Left lung (tissue), 4 donors: ENCODE measurements at regions not wholly inside any gene's neighbourhood (a gene's known extent, or its start where the extent isn't known, plus 50 kb on each side); places are given as distances from the start of the nearest gene placed in this dataset.

Source experiments
- ATAC-seq: fragments of 200-7000 bp; cut with Tn5 transposase; one replicate; pipeline ENCODE4 v1.9.1; 2020; ENCODE audit warnings: moderate library complexity
- DNase-seq, 4 donors: peaks; one replicate each; pipeline ENCODE4 v3.0.0-alpha.2; 2013 to 2020
- H3K27ac ChIP-seq, 2 donors: fragments of 200-600 bp; sonication (generic) in 1 of 2; one replicate each; pipeline versions ENCODE4 v1.5.0 to v1.8.0; 2020 to 2021
- H3K27me3 ChIP-seq, 2 donors: fragments of 200-600 bp; sonication (generic) in 1 of 2; one replicate each; pipeline versions ENCODE4 v1.5.0 to v1.8.0; 2020 to 2021
- H3K36me3 ChIP-seq, 2 donors: fragments of 200-600 bp; sonication (generic) in 1 of 2; one replicate each; pipeline versions ENCODE4 v1.5.0 to v1.8.0; 2020 to 2021
- H3K4me1 ChIP-seq, 2 donors: fragments of 200-600 bp; one replicate each; pipeline ENCODE4 v1.8.0; 2021
- H3K4me3 ChIP-seq, 2 donors: fragments of 200-600 bp; sonication (generic) in 1 of 2; one replicate each; pipeline versions ENCODE4 v1.5.0 to v1.8.0; 2020 to 2021; ENCODE audit warnings: mild to moderate bottlenecking in 1 of 2
- H3K9me3 ChIP-seq, 2 donors: fragments of 200-600 bp; sonication (generic) in 1 of 2; one replicate each; pipeline versions ENCODE4 v1.5.0 to v1.8.0; 2020 to 2021
- intact Hi-C, 2 donors: fragments of 100-400 bp; cut with DNase I; formaldehyde crosslinking; loops; one replicate each; pipeline versions ENCODE4 v1.11.2 to v1.14.2; 2022
- TF ChIP-seq, protein P1 (sequence below), 2 donors: fragments of 200-600 bp; sonication (generic) in 1 of 2; IDR thresholded peaks; one replicate each; pipeline versions ENCODE4 v1.5.0 to v1.8.0; 2021; ENCODE audit warnings: antibody characterized with exemption in 2 of 2
- donor health status: DM: no; HTN: yes; CAD: no.
- donor health status: DM: no; HTN: no; CAD: no.

DNA sequence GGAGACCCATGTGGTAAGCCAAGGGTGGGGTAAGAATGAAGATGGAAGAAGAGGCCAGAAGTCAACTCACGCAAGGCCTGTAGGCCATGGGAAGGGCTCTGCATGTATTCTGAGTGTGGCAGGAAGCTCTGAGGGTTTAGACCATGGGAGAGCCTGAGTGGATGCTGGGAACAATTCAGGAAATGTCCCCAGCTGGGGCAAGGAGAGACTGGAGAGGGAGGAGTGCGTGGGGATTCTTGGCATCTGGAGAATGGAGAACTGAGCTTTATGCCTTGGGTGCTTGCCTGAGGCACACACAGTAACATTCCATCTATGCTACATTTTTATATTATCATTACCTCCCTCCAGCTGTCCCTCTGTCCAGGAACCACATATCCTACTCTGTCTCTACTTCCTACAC, 50.4 kb upstream of the CD82 start:
- H3K4me1 ChIP-seq, result no peaks in the 10 kb centered on the region
- DNase-seq (no peak), ATAC-seq (no peak)
- H3K27ac ChIP-seq, result no peak overlapping the region
- H3K27me3 ChIP-seq, result peaks cover 0 to 15% of the 10 kb centered on the region in 2 donors
- H3K9me3 ChIP-seq, result no peaks in the 10 kb centered on the region
- no peaks in the 10 kb centered on the region for H3K36me3 ChIP-seq
- intact Hi-C loops, result no loop called here
- TF ChIP-seq, protein P1, sequence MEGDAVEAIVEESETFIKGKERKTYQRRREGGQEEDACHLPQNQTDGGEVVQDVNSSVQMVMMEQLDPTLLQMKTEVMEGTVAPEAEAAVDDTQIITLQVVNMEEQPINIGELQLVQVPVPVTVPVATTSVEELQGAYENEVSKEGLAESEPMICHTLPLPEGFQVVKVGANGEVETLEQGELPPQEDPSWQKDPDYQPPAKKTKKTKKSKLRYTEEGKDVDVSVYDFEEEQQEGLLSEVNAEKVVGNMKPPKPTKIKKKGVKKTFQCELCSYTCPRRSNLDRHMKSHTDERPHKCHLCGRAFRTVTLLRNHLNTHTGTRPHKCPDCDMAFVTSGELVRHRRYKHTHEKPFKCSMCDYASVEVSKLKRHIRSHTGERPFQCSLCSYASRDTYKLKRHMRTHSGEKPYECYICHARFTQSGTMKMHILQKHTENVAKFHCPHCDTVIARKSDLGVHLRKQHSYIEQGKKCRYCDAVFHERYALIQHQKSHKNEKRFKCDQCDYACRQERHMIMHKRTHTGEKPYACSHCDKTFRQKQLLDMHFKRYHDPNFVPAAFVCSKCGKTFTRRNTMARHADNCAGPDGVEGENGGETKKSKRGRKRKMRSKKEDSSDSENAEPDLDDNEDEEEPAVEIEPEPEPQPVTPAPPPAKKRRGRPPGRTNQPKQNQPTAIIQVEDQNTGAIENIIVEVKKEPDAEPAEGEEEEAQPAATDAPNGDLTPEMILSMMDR (IDR thresholded peaks at IDR 0.05), result no peak
- H3K4me3 ChIP-seq, result no peak overlapping the region
